ENCODE measurements at regions not wholly inside any gene's neighbourhood (a gene's known extent, or its start where the extent isn't known, plus 50 kb on each side); places are given as distances from the start of the nearest gene placed in this dataset.

GRCh38 chr3:27591312-27592210, 107.4 kb upstream of the SLC4A7 start:
- no peak overlapping the region for H3K4me3 ChIP-seq (ENCODE audit: low read depth, low read length)
- ChIA-PET POLR2A (no interaction called here), CTCF (no interaction called here)
- H3K27me3 ChIP-seq (replicated peaks; ENCODE audit: control insufficient read depth, insufficient read depth, low read length): no peaks in the 10 kb centered on the region
- TF ChIP-seq CTCF (IDR thresholded peaks at IDR 0.05; ENCODE audit: insufficient read depth in 1 of 2, low read depth in 1 of 2, low read length in 1 of 2, severe bottlenecking in 1 of 2, unreplicated experiment in 1 of 2): no peak
- Mint-ChIP-seq H3K9me3 (ENCODE audit: unreplicated experiment) (no peaks in the 10 kb centered on the region), H3K27me3 (ENCODE audit: insufficient read depth, unreplicated experiment) (peaks cover 3% of the 10 kb centered on the region), H3K27ac (ENCODE audit: unreplicated experiment) (no peak overlapping the region), H3K4me1 (ENCODE audit: low read depth, unreplicated experiment) (peaks cover 7% of the 10 kb centered on the region), H3K36me3 (ENCODE audit: insufficient read depth, unreplicated experiment) (no peaks in the 10 kb centered on the region), H3K4me3 (ENCODE audit: unreplicated experiment) (no peak overlapping the region)
- intact Hi-C loops (cut with micrococcal nuclease; ENCODE audit: unreplicated experiment): no loop called here
- BruUV-seq (replicated peaks): no TSS peak
- no peak for DNase-seq
- H3K9me3 ChIP-seq: no peaks in the 10 kb centered on the region
- 0 out of 2 replicates have a peak, but pooled peaks cover 4% of the 10 kb centered on the region for H3K4me1 ChIP-seq
- H3K36me3 ChIP-seq (ENCODE audit: control insufficient read depth, insufficient read depth, low read length): no peaks in the 10 kb centered on the region

GRCh38 chr3:27590437-27591298, 106.5 kb upstream of the SLC4A7 start:
- BruUV-seq (replicated peaks): no TSS peak
- peaks cover 7% of the 10 kb centered on the region for H3K4me1 Mint-ChIP-seq (ENCODE audit: low read depth, unreplicated experiment)
- CTCF ChIA-PET: no interaction called here
- H3K27me3 Mint-ChIP-seq (ENCODE audit: insufficient read depth, unreplicated experiment): peaks cover 3% of the 10 kb centered on the region
- DNase-seq: no peak
- H3K4me3 ChIP-seq (ENCODE audit: low read depth, low read length): no peak overlapping the region
- no peak for TF ChIP-seq CTCF (IDR thresholded peaks at IDR 0.05; ENCODE audit: insufficient read depth in 1 of 2, low read depth in 1 of 2, low read length in 1 of 2, severe bottlenecking in 1 of 2, unreplicated experiment in 1 of 2)
- no peaks in the 10 kb centered on the region for H3K27me3 ChIP-seq (replicated peaks; ENCODE audit: control insufficient read depth, insufficient read depth, low read length)
- no peak overlapping the region for H3K27ac Mint-ChIP-seq (ENCODE audit: unreplicated experiment)
- POLR2A ChIA-PET: no interaction called here
- intact Hi-C loops (cut with micrococcal nuclease; ENCODE audit: unreplicated experiment): no loop called here
- 0 out of 2 replicates have a peak, but pooled peaks cover 4% of the 10 kb centered on the region for H3K4me1 ChIP-seq
- H3K9me3 ChIP-seq: no peaks in the 10 kb centered on the region
- no peaks in the 10 kb centered on the region for H3K36me3 ChIP-seq (ENCODE audit: control insufficient read depth, insufficient read depth, low read length)
- H3K9me3 Mint-ChIP-seq (ENCODE audit: unreplicated experiment): no peaks in the 10 kb centered on the region
- no peak overlapping the region for H3K4me3 Mint-ChIP-seq (ENCODE audit: unreplicated experiment)
- no peaks in the 10 kb centered on the region for H3K36me3 Mint-ChIP-seq (ENCODE audit: insufficient read depth, unreplicated experiment)

GRCh38 chr3:27589795-27590194, 105.6 kb upstream of the SLC4A7 start:
- H3K4me3 Mint-ChIP-seq (ENCODE audit: unreplicated experiment): no peak overlapping the region
- no TSS peak for BruUV-seq (replicated peaks)

More at GRCh38 chr3:27589795-27590194, 105.6 kb upstream of the SLC4A7 start:
- H3K4me3 ChIP-seq (ENCODE audit: low read depth, low read length): no peak overlapping the region
- DNase-seq: no peak
- H3K36me3 Mint-ChIP-seq (ENCODE audit: insufficient read depth, unreplicated experiment): no peaks in the 10 kb centered on the region
- no peaks in the 10 kb centered on the region for H3K9me3 Mint-ChIP-seq (ENCODE audit: unreplicated experiment)
- H3K4me1 ChIP-seq: peaks cover 10% of the 10 kb centered on the region
- H3K4me1 Mint-ChIP-seq (ENCODE audit: low read depth, unreplicated experiment): peaks cover 7% of the 10 kb centered on the region
- no peaks in the 10 kb centered on the region for H3K36me3 ChIP-seq (ENCODE audit: control insufficient read depth, insufficient read depth, low read length)
- H3K27me3 ChIP-seq (replicated peaks; ENCODE audit: control insufficient read depth, insufficient read depth, low read length): no peaks in the 10 kb centered on the region
- CTCF ChIA-PET: no interaction called here
- H3K27me3 Mint-ChIP-seq (ENCODE audit: insufficient read depth, unreplicated experiment): peaks cover 3% of the 10 kb centered on the region
- H3K27ac Mint-ChIP-seq (ENCODE audit: unreplicated experiment): no peak overlapping the region
- intact Hi-C loops (cut with micrococcal nuclease; ENCODE audit: unreplicated experiment): no loop called here
- TF ChIP-seq CTCF (IDR thresholded peaks at IDR 0.05; ENCODE audit: insufficient read depth in 1 of 2, low read depth in 1 of 2, low read length in 1 of 2, severe bottlenecking in 1 of 2, unreplicated experiment in 1 of 2): no peak
- POLR2A ChIA-PET: no interaction called here
- H3K9me3 ChIP-seq: no peaks in the 10 kb centered on the region

All from Caco-2 (cell line).